Tibial nerve (tissue), 4 donors: ENCODE measurements at regions not wholly inside any gene's neighbourhood (a gene's known extent, or its start where the extent isn't known, plus 50 kb on each side); places are given as distances from the start of the nearest gene placed in this dataset.
"Not testable (repeated sequence)": the region's sequence is repeated elsewhere in the genome, so short reads cannot be mapped to it uniquely, and the experiment has no call there.

Experiments used
- DNase-seq, 2 donors: peaks; one replicate each; pipeline ENCODE4 v3.0.0-alpha.2; 2019; ENCODE audit warnings: low spot score in 2 of 2
- H3K27ac ChIP-seq, 4 donors: fragments of 200-600 bp; sonication (generic) in 3 of 4; one replicate each; pipeline ENCODE4 v1.5.1; 2017 to 2019; ENCODE audit warnings: mild to moderate bottlenecking in 1 of 4
- H3K27me3 ChIP-seq, 2 donors: fragments of 200-600 bp; sonication (generic) in 1 of 2; one replicate each; pipeline versions ENCODE4 v1.5.1 to v1.6.0; 2017 to 2019
- H3K36me3 ChIP-seq, 3 donors: fragments of 200-600 bp; sonication (generic); one replicate each; pipeline ENCODE4 v1.5.1; 2018 to 2019
- H3K4me1 ChIP-seq, 4 donors: fragments of 200-600 bp; sonication (generic) in 3 of 4; one replicate each; pipeline ENCODE4 v1.5.1; 2017 to 2019
- H3K4me3 ChIP-seq, 4 donors: fragments of 200-600 bp; sonication (generic) in 3 of 4; one replicate each; pipeline ENCODE4 v1.5.1; 2017 to 2019; ENCODE audit warnings: mild to moderate bottlenecking in 1 of 4, moderate library complexity in 1 of 4
- H3K9me3 ChIP-seq, 4 donors: fragments of 200-600 bp; sonication (generic) in 3 of 4; one replicate each; pipeline ENCODE4 v1.5.1; 2017 to 2019
- EP300 ChIP-seq, 2 donors: sonication (generic); formaldehyde crosslinking; IDR thresholded peaks; one replicate each; pipeline ENCODE4 v1.6.1; 2017; ENCODE audit warnings: antibody characterized with exemption in 2 of 2, mild to moderate bottlenecking in 1 of 2
- POLR2A ChIP-seq, 2 donors: fragments of 450-650 bp; IDR thresholded peaks; one replicate each; pipeline ENCODE4 v1.6.1; 2017; ENCODE audit warnings: antibody characterized with exemption in 2 of 2, mild to moderate bottlenecking in 2 of 2, moderate library complexity in 2 of 2
- WGBS, 2 donors: methylation state at CpG; one replicate each; pipeline ENCODE4 v1.1.5; 2018; 5-methylcytosine and 5-hydroxymethylcytosine counted together
- TF ChIP-seq, protein P1 (sequence below), 5 experiments: fragments of 200-600 bp in 3 of 5; fragments of 450-650 bp in 2 of 5; sonication (generic) in 3 of 5; IDR thresholded peaks; one replicate each; pipeline ENCODE4 v1.5.1; 2016 to 2019; ENCODE audit warnings: antibody characterized with exemption in 5 of 5, mild to moderate bottlenecking in 3 of 5, moderate library complexity in 2 of 5

DNA sequence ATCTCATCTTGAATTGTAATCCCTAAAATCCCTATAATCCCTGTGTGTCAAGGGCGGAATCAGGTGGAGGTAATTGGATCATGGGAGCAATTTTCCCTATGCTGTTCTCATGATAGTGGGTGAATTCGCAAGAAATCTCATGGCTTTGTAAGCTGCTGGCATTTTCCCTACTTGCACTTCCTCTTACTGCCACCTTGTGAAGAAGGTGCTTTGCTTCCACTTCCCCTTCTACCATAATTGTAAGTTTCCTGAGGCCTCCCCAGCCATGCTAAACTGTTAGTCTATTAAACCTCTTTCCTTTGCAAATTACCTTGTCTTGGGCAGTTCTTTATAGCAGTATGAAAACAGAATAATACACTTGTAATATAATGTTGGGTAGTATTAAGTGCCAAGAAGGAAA lies 1087.4 kb upstream of the SLIT2 start:
- Histone ChIP-seq H3K4me1 (no peaks in the 10 kb centered on the region), H3K27me3 (no peaks in the 10 kb centered on the region), H3K9me3 (no peaks in the 10 kb centered on the region), H3K36me3 (no peaks in the 10 kb centered on the region), H3K4me3 (no peak overlapping the region), H3K27ac (no peak overlapping the region)
- 94 to 98% methylated on average over 2 of the region's 2 CpGs for WGBS, 2 donors
- TF ChIP-seq EP300 (IDR thresholded peaks at IDR 0.05), result no peak
- no peak for DNase-seq

DNA sequence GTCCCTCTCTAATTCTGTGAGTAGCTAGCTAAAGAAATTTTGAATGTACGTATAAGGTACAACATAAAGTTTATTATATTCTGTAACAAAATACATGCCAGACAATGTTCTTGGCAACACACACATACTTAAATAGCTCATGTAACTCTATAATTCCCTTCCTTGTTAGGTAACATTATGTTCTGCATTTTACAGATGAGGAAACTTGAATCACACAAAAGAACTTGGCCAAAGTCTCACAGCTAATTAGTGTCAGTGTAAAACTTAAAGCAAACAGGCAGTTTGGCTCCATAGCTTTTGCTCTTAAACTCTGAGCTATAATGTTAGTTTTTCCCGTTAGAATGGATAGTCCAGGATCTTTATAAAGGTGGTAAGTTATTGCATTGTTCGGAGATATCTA lies 1091.8 kb upstream of the SLIT2 start:
- Histone ChIP-seq H3K4me1 (no peaks in the 10 kb centered on the region), H3K27me3 (no peaks in the 10 kb centered on the region), H3K27ac (no peak overlapping the region), H3K9me3 (peaks cover 0 to 22% (median 0%) of the 10 kb centered on the region in 4 donors), H3K4me3 (no peak overlapping the region), H3K36me3 (no peaks in the 10 kb centered on the region)
- DNase-seq, result no peak
- 75 to 76% methylated on average over 3 of the region's 3 CpGs for WGBS, 2 donors
- TF ChIP-seq EP300 (IDR thresholded peaks at IDR 0.05) (no peak), POLR2A (IDR thresholded peaks at IDR 0.05) (no peak)
- TF ChIP-seq, protein P1, sequence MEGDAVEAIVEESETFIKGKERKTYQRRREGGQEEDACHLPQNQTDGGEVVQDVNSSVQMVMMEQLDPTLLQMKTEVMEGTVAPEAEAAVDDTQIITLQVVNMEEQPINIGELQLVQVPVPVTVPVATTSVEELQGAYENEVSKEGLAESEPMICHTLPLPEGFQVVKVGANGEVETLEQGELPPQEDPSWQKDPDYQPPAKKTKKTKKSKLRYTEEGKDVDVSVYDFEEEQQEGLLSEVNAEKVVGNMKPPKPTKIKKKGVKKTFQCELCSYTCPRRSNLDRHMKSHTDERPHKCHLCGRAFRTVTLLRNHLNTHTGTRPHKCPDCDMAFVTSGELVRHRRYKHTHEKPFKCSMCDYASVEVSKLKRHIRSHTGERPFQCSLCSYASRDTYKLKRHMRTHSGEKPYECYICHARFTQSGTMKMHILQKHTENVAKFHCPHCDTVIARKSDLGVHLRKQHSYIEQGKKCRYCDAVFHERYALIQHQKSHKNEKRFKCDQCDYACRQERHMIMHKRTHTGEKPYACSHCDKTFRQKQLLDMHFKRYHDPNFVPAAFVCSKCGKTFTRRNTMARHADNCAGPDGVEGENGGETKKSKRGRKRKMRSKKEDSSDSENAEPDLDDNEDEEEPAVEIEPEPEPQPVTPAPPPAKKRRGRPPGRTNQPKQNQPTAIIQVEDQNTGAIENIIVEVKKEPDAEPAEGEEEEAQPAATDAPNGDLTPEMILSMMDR (IDR thresholded peaks at IDR 0.05), result no peak

DNA sequence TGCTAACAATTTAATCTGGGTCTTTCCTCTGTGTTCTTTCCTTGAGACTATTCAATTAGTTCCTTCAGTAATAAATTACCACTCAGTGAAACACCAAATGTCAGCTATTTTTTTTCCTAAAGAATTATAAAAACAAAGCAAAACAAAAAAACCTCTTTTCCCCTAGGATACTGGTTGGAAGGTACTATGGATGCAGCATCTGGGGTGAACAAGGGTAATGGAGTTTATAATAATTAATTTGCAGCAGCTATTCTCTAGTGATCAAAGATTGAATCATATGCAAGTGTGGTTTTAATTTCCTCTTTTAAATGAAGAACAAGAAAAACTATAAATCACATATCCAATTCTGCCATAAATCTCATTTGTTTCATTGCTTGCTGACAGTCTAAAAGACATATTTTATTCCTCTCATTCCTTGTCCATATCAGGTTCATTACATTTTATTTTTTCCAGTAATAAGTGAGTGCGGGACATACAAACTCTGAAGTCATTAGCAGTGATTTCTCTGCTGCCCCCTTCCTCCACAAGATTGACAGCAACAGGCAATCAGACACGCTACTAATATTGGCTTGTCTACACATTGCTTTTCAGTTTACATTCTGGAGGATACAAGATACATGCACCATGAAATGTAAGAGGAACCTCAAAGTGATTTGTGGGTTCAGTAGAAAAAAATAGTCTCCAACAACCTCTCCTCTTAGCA lies 1093.4 kb upstream of the SLIT2 start:
- H3K4me1 ChIP-seq, result no peaks in the 10 kb centered on the region
- WGBS, 2 donors, result 65 to 77% methylated on average over 2 of the region's 2 CpGs
- peaks cover 0 to 35% (median 0%) of the 10 kb centered on the region in 4 donors for H3K9me3 ChIP-seq
- H3K27ac ChIP-seq, result no peak overlapping the region
- DNase-seq, result no peak
- H3K4me3 ChIP-seq, result no peak overlapping the region
- no peaks in the 10 kb centered on the region for H3K27me3 ChIP-seq
- TF ChIP-seq, protein P1 (IDR thresholded peaks at IDR 0.05), result no peak
- TF ChIP-seq EP300 (IDR thresholded peaks at IDR 0.05), result no peak
- no peak for TF ChIP-seq POLR2A (IDR thresholded peaks at IDR 0.05)
- no peaks in the 10 kb centered on the region for H3K36me3 ChIP-seq

DNA sequence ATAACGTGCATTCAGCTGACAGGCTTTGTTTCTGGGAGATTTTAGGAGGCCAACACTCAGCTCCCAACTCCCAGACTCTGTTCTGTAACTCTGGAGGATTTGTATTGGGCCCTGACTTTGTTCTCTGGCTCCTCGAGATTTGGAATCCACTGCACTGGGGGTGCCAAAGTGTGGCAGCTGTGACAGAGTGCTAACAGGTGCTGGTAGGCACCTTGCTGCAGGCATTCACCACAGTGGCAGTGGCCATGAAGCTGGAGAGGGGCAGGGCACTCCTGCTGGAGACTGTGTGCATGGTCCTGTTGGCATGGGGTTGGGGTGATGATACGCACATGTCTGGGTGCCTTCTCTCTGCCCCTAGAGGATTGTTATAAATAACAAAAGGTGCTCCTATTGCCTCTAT lies 1094.9 kb upstream of the SLIT2 start:
- WGBS, 2 donors, result 89 to 95% methylated on average over 3 of the region's 3 CpGs
- no peaks in the 10 kb centered on the region for H3K27me3 ChIP-seq
- no peaks in the 10 kb centered on the region for H3K4me1 ChIP-seq
- DNase-seq, result no peak
- H3K4me3 ChIP-seq, result no peak overlapping the region
- H3K9me3 ChIP-seq, result peaks cover 0 to 35% (median 0%) of the 10 kb centered on the region in 4 donors
- no peaks in the 10 kb centered on the region for H3K36me3 ChIP-seq
- TF ChIP-seq POLR2A (IDR thresholded peaks at IDR 0.05) (no peak), EP300 (IDR thresholded peaks at IDR 0.05) (no peak)
- TF ChIP-seq, protein P1 (IDR thresholded peaks at IDR 0.05), result no peak
- no peak overlapping the region for H3K27ac ChIP-seq

DNA sequence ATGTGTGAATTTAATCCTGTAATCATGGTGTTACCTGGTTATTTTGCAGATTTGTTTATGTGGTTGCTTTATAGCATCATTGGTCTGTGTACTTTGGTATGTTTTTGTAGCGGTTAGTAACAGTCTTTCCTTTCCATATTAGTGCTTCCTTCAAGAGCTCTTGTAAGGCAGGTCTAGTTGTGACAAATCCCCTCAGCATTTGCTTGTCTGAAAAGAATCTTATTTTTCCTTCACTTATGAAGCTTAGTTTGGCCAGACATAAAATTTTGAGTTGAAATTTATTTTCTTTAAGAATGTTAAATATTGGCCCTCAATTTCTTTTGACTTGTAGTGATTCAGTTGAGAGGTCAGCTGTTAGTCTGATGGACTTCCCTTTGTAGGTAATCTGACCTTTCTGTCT lies 1096.1 kb upstream of the SLIT2 start:
- Histone ChIP-seq H3K36me3 (no peaks in the 10 kb centered on the region), H3K27ac (no peak overlapping the region), H3K4me3 (no peak overlapping the region), H3K9me3 (peaks cover 0 to 35% (median 0%) of the 10 kb centered on the region in 4 donors), H3K27me3 (no peaks in the 10 kb centered on the region), H3K4me1 (no peaks in the 10 kb centered on the region)
- 97 to 100% methylated on average over 1 of the region's 1 CpG for WGBS, 2 donors
- DNase-seq, result no peak
- TF ChIP-seq EP300 (IDR thresholded peaks at IDR 0.05), result no peak
- no peak for TF ChIP-seq POLR2A (IDR thresholded peaks at IDR 0.05)
- TF ChIP-seq, protein P1 (IDR thresholded peaks at IDR 0.05), result no peak

DNA sequence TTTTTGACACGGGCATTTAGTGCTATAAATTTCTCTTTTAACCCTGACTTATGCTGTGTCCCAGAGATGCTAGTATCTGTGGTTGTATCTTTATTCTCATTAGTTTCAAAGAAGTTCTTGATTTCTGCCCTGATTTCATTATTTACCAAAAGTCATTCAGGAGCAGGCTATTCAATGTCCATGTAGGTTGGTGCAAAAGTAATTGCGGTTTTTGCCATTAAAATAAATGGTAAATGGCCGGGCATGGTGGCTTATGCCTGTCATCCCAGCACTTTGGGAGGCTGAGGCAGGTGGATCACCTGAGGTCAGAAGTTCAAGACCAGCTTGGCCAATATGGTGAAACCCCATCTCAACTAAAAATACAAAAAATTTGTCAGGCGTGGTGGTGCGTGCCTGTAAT lies 1097.4 kb upstream of the SLIT2 start:
- not testable (repeated sequence) for H3K36me3 ChIP-seq, H3K27ac ChIP-seq, H3K27me3 ChIP-seq, H3K4me3 ChIP-seq, DNase-seq, H3K4me1 ChIP-seq
- H3K9me3 ChIP-seq, result peaks cover 0 to 35% (median 0%) of the 10 kb centered on the region in 4 donors
- 90 to 91% methylated on average over 5 of the region's 5 CpGs for whole genome bisulfite sequencing, 2 donors
